Prostate gland (tissue), 2 donors: ENCODE measurements at regions not wholly inside any gene's neighbourhood (a gene's known extent, or its start where the extent isn't known, plus 50 kb on each side); places are given as distances from the start of the nearest gene placed in this dataset.

Experiments
- DNase-seq: peaks from one replicate; pipeline ENCODE4 v3.0.0-alpha.2; 2019; ENCODE audit warnings: low spot score
- H3K27ac ChIP-seq, 2 donors: fragments of 200-600 bp; sonication (generic); 2 replicates each; pipeline ENCODE4 v1.5.1; 2017 to 2019
- H3K27me3 ChIP-seq: fragments of 200-600 bp; sonication (generic); replicated peaks from 2 replicates; pipeline ENCODE4 v1.5.1; 2019; ENCODE audit not compliant: insufficient read depth
- H3K36me3 ChIP-seq, 2 donors: fragments of 200-600 bp; sonication (generic); 1 replicate in 1 of 2; 2 replicates in 1 of 2; pipeline versions ENCODE4 v1.5.1 to v1.8.1; 2017 to 2019
- H3K4me1 ChIP-seq: fragments of 200-600 bp; sonication (generic); replicated peaks from 2 replicates; pipeline ENCODE4 v1.5.1; 2019
- H3K4me3 ChIP-seq, 2 donors: fragments of 200-600 bp; sonication (generic); 2 replicates each; pipeline ENCODE4 v1.5.1; 2017 to 2019
- H3K9me3 ChIP-seq: fragments of 200-600 bp; sonication (generic); 2 replicates; pipeline ENCODE4 v1.5.1; 2017
- CTCF ChIP-seq, 4 experiments: fragments of 200-600 bp in 2 of 4; fragments of 450-650 bp in 2 of 4; sonication (generic) in 2 of 4; IDR thresholded peaks; 1 replicate in 3 of 4; 2 replicates in 1 of 4; pipeline ENCODE4 v1.5.1; 2016 to 2019; ENCODE audit warnings: antibody characterized with exemption in 4 of 4, mild to moderate bottlenecking in 2 of 4, moderate library complexity in 2 of 4
- POLR2A ChIP-seq: fragments of 450-650 bp; IDR thresholded peaks from one replicate; pipeline ENCODE4 v1.6.1; 2016; ENCODE audit warnings: antibody characterized with exemption, mild to moderate bottlenecking
- POLR2AphosphoS5 ChIP-seq: sonication (generic); formaldehyde crosslinking; IDR thresholded peaks from one replicate; pipeline ENCODE4 v1.6.1; 2017; ENCODE audit warnings: antibody characterized with exemption
- WGBS: methylation state at CpG from one replicate; pipeline ENCODE4 v1.1.5; 2018; 5-methylcytosine and 5-hydroxymethylcytosine counted together
- intact Hi-C: fragments of 100-400 bp; cut with DNase I; formaldehyde crosslinking; loops from one replicate; pipeline ENCODE4 v1.14.2; 2022

- Histone ChIP-seq H3K4me3 (no peak overlapping the region), H3K36me3 (no peaks in the 10 kb centered on the region), H3K27me3 (no peaks in the 10 kb centered on the region), H3K9me3 (no peaks in the 10 kb centered on the region), H3K27ac (no peak overlapping the region), H3K4me1 (no peaks in the 10 kb centered on the region)
- intact Hi-C loops: no loop called here
- no peak for TF ChIP-seq POLR2A
- TF ChIP-seq POLR2AphosphoS5: no peak
- TF ChIP-seq CTCF (IDR thresholded peaks at IDR 0.05): no peak
- DNase-seq: no peak
Measured at GRCh38 chr2:111243295-111243694, 122.6 kb downstream of the BCL2L11 start.

- TF ChIP-seq CTCF (IDR thresholded peaks at IDR 0.05) (no peak), POLR2AphosphoS5 (no peak), POLR2A (no peak)
- H3K27ac ChIP-seq: no peak overlapping the region
- DNase-seq: no peak
- H3K4me3 ChIP-seq: no peak overlapping the region
- H3K27me3 ChIP-seq: no peaks in the 10 kb centered on the region
- no peaks in the 10 kb centered on the region for H3K36me3 ChIP-seq
- H3K9me3 ChIP-seq: no peaks in the 10 kb centered on the region
- intact Hi-C loops: no loop called here
- no peaks in the 10 kb centered on the region for H3K4me1 ChIP-seq
- WGBS: 75% methylated on average over 3 of the region's 3 CpGs
Measured at GRCh38 chr2:111244864-111245263, 124.2 kb downstream of the BCL2L11 start.

- no peaks in the 10 kb centered on the region for H3K27me3 ChIP-seq
- 81% methylated on average over 4 of the region's 4 CpGs for WGBS
- H3K9me3 ChIP-seq: no peaks in the 10 kb centered on the region
- H3K36me3 ChIP-seq: no peaks in the 10 kb centered on the region
- intact Hi-C loops: no loop called here
- TF ChIP-seq CTCF (IDR thresholded peaks at IDR 0.05) (no peak), POLR2A (no peak), POLR2AphosphoS5 (no peak)
- H3K27ac ChIP-seq: no peak overlapping the region
- no peak for DNase-seq
- no peaks in the 10 kb centered on the region for H3K4me1 ChIP-seq
- H3K4me3 ChIP-seq: no peak overlapping the region
Measured at GRCh38 chr2:111246620-111247061, 125.9 kb downstream of the BCL2L11 start.

- Histone ChIP-seq H3K36me3 (no peaks in the 10 kb centered on the region), H3K4me1 (no peaks in the 10 kb centered on the region), H3K9me3 (no peaks in the 10 kb centered on the region), H3K4me3 (no peak overlapping the region), H3K27ac (no peak overlapping the region), H3K27me3 (no peaks in the 10 kb centered on the region)
- DNase-seq: no peak
- WGBS: 98% methylated on average over 2 of the region's 2 CpGs
- intact Hi-C loops: no loop called here
- no peak for TF ChIP-seq CTCF (IDR thresholded peaks at IDR 0.05)
- no peak for TF ChIP-seq POLR2A
- no peak for TF ChIP-seq POLR2AphosphoS5
Measured at GRCh38 chr2:111247491-111247890, 126.8 kb downstream of the BCL2L11 start.

GRCh38 chr2:111249806-111250205, 129.1 kb downstream of the BCL2L11 start:
- Histone ChIP-seq H3K4me1 (no peaks in the 10 kb centered on the region), H3K27ac (no peak overlapping the region), H3K9me3 (no peaks in the 10 kb centered on the region), H3K36me3 (no peaks in the 10 kb centered on the region), H3K27me3 (no peaks in the 10 kb centered on the region), H3K4me3 (no peak overlapping the region)
- DNase-seq: no peak
- TF ChIP-seq POLR2A (no peak), CTCF (IDR thresholded peaks at IDR 0.05) (no peak), POLR2AphosphoS5 (no peak)
- intact Hi-C loops: no loop called here
